ENCODE measurements at regions not wholly inside any gene's neighbourhood (a gene's known extent, or its start where the extent isn't known, plus 50 kb on each side); places are given as distances from the start of the nearest gene placed in this dataset.
"Not testable (repeated sequence)": the region's sequence is repeated elsewhere in the genome, so short reads cannot be mapped to it uniquely, and the experiment has no call there.

DNA sequence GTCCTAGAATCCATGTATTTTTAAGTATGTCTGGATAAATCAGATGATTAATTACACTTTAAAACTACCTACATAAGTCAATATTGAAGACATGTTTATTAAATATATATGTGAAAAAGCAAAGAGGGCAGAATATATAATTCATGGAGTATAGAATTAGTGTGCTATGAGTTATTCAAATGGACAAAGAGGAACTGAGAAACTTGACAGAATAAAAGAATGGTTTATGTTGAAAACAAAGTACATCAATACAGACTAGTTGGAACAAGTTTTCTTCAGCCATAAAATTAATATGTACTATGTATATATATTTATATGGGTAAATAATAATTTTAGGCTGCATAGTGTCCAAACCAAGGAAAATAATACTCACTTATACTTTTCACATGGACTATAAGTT lies 173.5 kb downstream of the NPFFR2 start:
- peaks cover 3% of the 10 kb centered on the region for H3K9me3 Mint-ChIP-seq
- H3K27ac Mint-ChIP-seq, result no peak overlapping the region
- no peaks in the 10 kb centered on the region for H3K27me3 Mint-ChIP-seq
- no peaks in the 10 kb centered on the region for H3K4me1 Mint-ChIP-seq (ENCODE audit: low read depth in 2 of 2)
- ATAC-seq (no peak), DNase-seq (ENCODE audit: low spot score) (no peak)
- no peaks in the 10 kb centered on the region for H3K36me3 Mint-ChIP-seq
- H3K4me3 Mint-ChIP-seq, result no peak overlapping the region

DNA sequence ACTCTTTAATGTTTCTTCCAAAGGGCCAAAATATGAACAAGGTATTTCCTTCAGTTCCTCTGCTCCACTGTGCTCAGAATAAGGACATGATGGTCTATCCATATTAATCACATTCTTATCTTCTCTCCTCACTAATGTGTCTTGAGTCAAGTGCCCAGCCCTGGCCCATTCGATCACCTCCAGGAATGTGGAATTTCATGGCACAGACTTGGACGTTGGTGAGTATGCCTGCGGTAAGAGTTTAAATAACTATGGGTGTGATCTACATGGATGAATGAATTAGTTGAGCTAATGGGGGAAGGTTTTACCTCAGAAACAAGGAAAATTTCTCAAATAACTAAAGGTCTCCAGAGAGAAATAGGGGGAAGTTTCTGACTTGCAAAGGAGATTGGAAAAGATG lies 174.0 kb downstream of the NPFFR2 start:
- Mint-ChIP-seq H3K4me1 (ENCODE audit: low read depth in 2 of 2) (no peaks in the 10 kb centered on the region), H3K27me3 (no peaks in the 10 kb centered on the region), H3K36me3 (no peaks in the 10 kb centered on the region), H3K4me3 (no peak overlapping the region), H3K9me3 (peaks cover 3% of the 10 kb centered on the region), H3K27ac (no peak overlapping the region)
- DNase-seq (ENCODE audit: low spot score) (no peak), ATAC-seq (no peak)

- Mint-ChIP-seq H3K4me1 (ENCODE audit: low read depth in 2 of 2) (no peaks in the 10 kb centered on the region), H3K36me3 (no peaks in the 10 kb centered on the region), H3K27ac (no peak overlapping the region), H3K9me3 (peaks cover 3% of the 10 kb centered on the region), H3K27me3 (no peaks in the 10 kb centered on the region), H3K4me3 (no peak overlapping the region)
- ATAC-seq (no peak), DNase-seq (ENCODE audit: low spot score) (no peak)
These were observed 175.4 kb downstream of the NPFFR2 start for GRCh38 chr4:72207196-72207595.

- no peak overlapping the region for H3K4me3 Mint-ChIP-seq
- H3K4me1 Mint-ChIP-seq (ENCODE audit: low read depth in 2 of 2), result no peaks in the 10 kb centered on the region
- no peak for DNase-seq (ENCODE audit: low spot score)
- no peaks in the 10 kb centered on the region for H3K36me3 Mint-ChIP-seq
- ATAC-seq, result no peak
- H3K27ac Mint-ChIP-seq, result no peak overlapping the region
- H3K27me3 Mint-ChIP-seq, result no peaks in the 10 kb centered on the region
- peaks cover 5% of the 10 kb centered on the region for H3K9me3 Mint-ChIP-seq
These were observed 176.7 kb downstream of the NPFFR2 start for GRCh38 chr4:72208421-72209075.

DNA sequence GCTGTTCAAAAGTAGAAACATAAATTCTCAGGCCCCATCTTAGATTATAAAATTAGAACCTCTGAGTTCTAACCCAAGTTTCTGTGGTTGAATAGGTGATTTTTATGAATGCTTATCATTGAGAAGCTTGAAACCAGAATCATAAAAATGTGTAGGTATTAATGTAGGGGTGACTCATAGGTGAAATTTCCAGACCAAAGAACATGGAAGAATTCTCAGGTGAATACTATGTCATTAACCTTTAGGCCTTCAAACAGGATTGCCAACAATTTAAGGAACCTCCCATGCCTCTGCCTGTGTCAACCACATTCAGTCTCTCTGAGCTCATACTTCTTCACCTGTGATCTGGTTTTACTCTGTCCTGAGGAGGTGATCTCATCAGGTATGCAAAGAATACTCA lies 177.8 kb downstream of the NPFFR2 start:
- Mint-ChIP-seq H3K4me1 (ENCODE audit: low read depth in 2 of 2) (no peaks in the 10 kb centered on the region), H3K36me3 (no peaks in the 10 kb centered on the region), H3K9me3 (peaks cover 6% of the 10 kb centered on the region), H3K27ac (no peak overlapping the region), H3K4me3 (no peak overlapping the region), H3K27me3 (no peaks in the 10 kb centered on the region)
- DNase-seq (ENCODE audit: low spot score), result no peak
- ATAC-seq, result no peak

DNA sequence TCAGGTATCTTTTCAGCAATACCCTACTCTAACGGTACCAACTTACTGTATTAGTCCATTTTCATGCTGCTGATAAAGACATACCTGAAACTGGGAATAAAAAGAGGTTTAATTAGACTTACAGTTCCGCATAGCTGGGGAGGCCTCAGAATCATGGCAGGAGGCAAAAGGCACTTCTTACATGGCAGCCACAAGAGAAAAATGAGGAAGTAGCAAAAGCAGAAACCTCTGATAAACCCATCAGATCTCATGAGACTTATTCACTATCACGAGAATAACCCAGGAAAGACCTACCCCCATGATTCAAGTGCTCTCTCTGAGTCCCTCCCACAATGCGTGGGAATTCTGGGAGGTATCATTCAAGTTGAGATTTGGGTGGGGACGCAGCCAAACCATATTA lies 182.0 kb downstream of the NPFFR2 start:
- not testable (repeated sequence) for H3K4me3 Mint-ChIP-seq; ATAC-seq; H3K36me3 Mint-ChIP-seq; H3K4me1 Mint-ChIP-seq (ENCODE audit: low read depth in 2 of 2); H3K27me3 Mint-ChIP-seq; H3K9me3 Mint-ChIP-seq; H3K27ac Mint-ChIP-seq; DNase-seq (ENCODE audit: low spot score)

- Mint-ChIP-seq H3K36me3 (no peaks in the 10 kb centered on the region), H3K4me3 (no peak overlapping the region), H3K9me3 (peaks cover 7% of the 10 kb centered on the region), H3K27ac (no peak overlapping the region), H3K27me3 (no peaks in the 10 kb centered on the region), H3K4me1 (ENCODE audit: low read depth in 2 of 2) (no peaks in the 10 kb centered on the region)
- ATAC-seq (no peak), DNase-seq (ENCODE audit: low spot score) (no peak)
These were observed 183.4 kb downstream of the NPFFR2 start for GRCh38 chr4:72215198-72215597.

DNA sequence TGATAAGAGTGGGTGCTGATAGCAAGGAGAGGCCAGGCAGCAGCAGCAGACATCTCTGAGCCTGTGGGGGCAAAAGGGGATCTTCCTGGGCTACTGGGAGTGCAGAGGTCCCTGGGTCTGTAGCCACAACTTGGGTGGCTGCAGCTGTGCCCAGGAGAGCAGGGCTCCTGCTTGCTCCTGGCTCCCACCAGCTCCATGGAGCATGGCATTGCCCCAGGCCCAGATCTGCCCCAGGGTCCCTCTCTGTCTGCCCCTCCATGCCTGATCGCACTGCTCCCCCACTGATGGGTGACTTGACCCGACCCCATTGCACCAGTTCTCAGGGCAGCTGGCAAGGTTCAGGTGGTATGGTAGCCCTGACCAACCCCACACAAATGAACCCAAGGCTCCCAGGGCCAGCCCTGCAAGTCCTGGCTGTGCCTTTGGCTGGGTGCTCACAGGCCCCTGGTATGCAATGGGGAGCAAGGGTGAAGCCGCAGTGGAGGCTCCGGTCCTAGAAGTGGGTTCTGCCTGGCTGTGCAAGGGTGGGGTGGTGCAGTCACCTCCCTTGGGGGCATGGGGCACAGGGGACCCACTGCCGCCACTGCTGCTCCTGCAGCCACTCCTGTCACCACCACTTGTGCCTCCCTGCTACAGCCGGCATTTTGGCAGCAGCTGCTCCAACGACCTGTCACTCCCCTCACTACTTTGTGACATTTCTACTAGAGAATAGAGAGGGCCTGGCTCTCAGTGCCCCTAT lies 184.9 kb downstream of the NPFFR2 start:
- no peak overlapping the region for H3K4me3 Mint-ChIP-seq
- H3K36me3 Mint-ChIP-seq, result no peaks in the 10 kb centered on the region
- DNase-seq (ENCODE audit: low spot score) (no peak), ATAC-seq (peak; percentile 38 to 45)
- no peaks in the 10 kb centered on the region for H3K4me1 Mint-ChIP-seq (ENCODE audit: low read depth in 2 of 2)
- H3K27ac Mint-ChIP-seq, result no peak overlapping the region
- no peaks in the 10 kb centered on the region for H3K27me3 Mint-ChIP-seq
- H3K9me3 Mint-ChIP-seq, result peaks cover 10% of the 10 kb centered on the region

DNA sequence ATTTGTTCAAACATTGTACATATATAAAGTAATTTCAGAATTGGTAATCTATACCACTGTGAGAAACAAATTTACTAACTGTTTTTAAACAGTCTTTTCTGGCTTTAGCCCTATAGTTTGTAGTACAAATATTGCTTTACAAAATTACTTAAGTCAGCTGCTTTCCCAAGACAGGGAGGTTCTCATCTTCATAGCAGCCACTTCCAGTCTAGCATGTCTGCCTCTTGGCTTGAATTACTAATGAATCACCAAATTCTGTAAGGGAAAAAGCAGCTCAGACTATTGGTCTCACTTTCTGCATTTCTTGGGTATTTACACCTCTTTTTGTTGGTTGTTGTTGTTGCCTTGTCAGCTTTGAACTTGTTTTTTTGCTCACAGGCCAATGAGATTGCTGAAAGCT lies 187.2 kb downstream of the NPFFR2 start:
- ATAC-seq, result no peak
- H3K36me3 Mint-ChIP-seq, result no peaks in the 10 kb centered on the region
- no peak for DNase-seq (ENCODE audit: low spot score)
- peaks cover 6% of the 10 kb centered on the region for H3K9me3 Mint-ChIP-seq
- H3K4me3 Mint-ChIP-seq, result no peak overlapping the region
- H3K27me3 Mint-ChIP-seq, result no peaks in the 10 kb centered on the region
- H3K27ac Mint-ChIP-seq, result no peak overlapping the region
- no peaks in the 10 kb centered on the region for H3K4me1 Mint-ChIP-seq (ENCODE audit: low read depth in 2 of 2)

Data from natural killer cell treated with Interleukin-12 subunit alpha and Interleukin-12 subunit beta and Interleukin-15 and Interleukin-18, amount 100 ng/mL, for 72 hours (primary cell).